ENCODE measurements at regions not wholly inside any gene's neighbourhood (a gene's known extent, or its start where the extent isn't known, plus 50 kb on each side); places are given as distances from the start of the nearest gene placed in this dataset.

GRCh38 chr5:53367727-53368126, 112.7 kb upstream of the FST start:
- H3K36me3 ChIP-seq, result no peaks in the 10 kb centered on the region
- 91 to 100% (median 92%) methylated on average over 1 of the region's 1 CpG for WGBS, 3 donors
- intact Hi-C loops (cut with DNase I), result no loop called here
- H3K27ac ChIP-seq, result no peak overlapping the region
- H3K9me3 ChIP-seq, result no peaks in the 10 kb centered on the region
- H3K4me1 ChIP-seq (ENCODE audit: insufficient read depth), result no peaks in the 10 kb centered on the region
- H3K4me3 ChIP-seq, result no peak overlapping the region
- TF ChIP-seq CTCF (IDR thresholded peaks at IDR 0.05), result no peak
- no peak for DNase-seq
- H3K27me3 ChIP-seq, result no peaks in the 10 kb centered on the region

DNA sequence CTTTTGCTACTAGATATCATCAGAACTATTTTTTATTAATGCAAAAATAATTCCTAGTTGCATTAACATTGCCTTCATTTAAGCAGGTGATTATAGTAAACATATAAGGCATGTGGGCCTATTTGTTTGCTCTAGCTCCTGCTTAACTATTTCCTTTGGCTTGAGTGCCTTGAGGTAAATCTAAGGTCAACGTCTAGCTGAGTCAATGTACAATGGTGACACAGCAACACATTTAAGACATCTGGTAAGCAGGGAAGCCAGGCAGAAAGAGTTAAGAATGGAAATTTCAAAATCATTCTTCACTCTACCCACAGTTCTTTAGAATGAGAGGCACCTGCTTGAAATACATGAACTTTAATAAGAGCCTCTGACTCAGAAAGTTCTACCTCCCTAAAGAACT, 111.9 kb upstream of the FST start:
- no peak for DNase-seq
- Histone ChIP-seq H3K4me3 (no peak overlapping the region), H3K4me1 (ENCODE audit: insufficient read depth) (no peaks in the 10 kb centered on the region), H3K36me3 (no peaks in the 10 kb centered on the region), H3K9me3 (no peaks in the 10 kb centered on the region), H3K27ac (no peak overlapping the region), H3K27me3 (no peaks in the 10 kb centered on the region)
- WGBS, 3 donors, result 54 to 69% (median 63%) methylated on average over 1 of the region's 1 CpG
- intact Hi-C loops (cut with DNase I), result no loop called here
- no peak for TF ChIP-seq CTCF (IDR thresholded peaks at IDR 0.05)
- no peak for TF ChIP-seq EP300 (IDR thresholded peaks at IDR 0.05)

DNA sequence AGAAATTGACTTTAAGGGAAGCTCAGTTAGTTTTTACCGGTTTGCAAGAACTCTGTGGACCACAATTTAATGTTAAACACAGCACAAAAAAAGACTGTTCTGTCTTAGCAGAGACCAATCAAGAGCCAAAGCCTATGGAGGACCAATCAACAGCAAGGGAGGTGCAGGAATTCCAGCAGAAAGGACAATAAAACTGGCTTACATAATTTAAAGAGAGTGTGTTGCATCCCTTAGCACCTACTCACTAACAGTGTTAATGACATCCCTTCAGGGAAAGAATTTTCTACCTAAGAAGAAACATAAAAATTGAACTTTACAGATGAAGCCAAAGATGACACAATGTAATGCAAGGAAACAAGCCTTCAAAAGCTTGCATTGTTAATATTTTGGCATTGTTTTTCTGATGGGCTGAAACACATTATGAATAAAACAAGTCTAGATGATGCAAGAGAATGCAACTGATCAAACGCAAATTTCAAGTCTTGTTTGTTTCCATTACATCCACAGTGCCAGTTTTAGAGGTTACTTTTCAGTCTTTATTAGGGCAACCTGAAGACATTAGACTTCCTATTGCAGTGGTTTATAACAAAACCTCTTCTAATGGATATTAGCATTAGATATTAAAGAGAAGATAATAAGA, 111.3 kb upstream of the FST start:
- Histone ChIP-seq H3K27ac (no peak overlapping the region), H3K27me3 (no peaks in the 10 kb centered on the region), H3K4me1 (ENCODE audit: insufficient read depth) (no peaks in the 10 kb centered on the region), H3K36me3 (no peaks in the 10 kb centered on the region), H3K4me3 (no peak overlapping the region), H3K9me3 (no peaks in the 10 kb centered on the region)
- TF ChIP-seq EP300 (IDR thresholded peaks at IDR 0.05), result no peak
- TF ChIP-seq POLR2A (IDR thresholded peaks at IDR 0.05), result no peak
- TF ChIP-seq CTCF (IDR thresholded peaks at IDR 0.05), result no peak
- DNase-seq, result no peak
- intact Hi-C loops (cut with DNase I), result no loop called here
- WGBS, 3 donors, result 78 to 86% (median 81%) methylated on average over 2 of the region's 2 CpGs

DNA sequence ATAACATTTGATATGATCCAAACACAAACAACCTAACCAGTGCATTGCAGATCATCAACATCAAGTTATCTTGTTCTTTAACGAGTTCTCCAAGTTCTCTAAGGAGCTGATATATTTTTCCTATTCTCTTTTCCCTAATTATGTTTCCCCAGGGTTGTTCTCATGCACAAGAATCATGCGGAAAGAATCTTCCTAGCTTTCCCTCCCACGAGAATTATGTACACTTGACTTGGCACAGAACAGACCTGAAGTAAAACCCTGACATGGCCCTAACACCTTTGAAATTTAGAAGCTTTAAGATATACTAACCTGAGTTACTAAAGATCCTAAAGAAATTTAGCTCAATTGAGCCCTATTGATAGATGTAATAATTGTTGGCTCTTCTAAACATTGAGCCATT, 110.7 kb upstream of the FST start:
- TF ChIP-seq POLR2A (IDR thresholded peaks at IDR 0.05), result no peak
- no peak for TF ChIP-seq EP300 (IDR thresholded peaks at IDR 0.05)
- no peak for TF ChIP-seq CTCF (IDR thresholded peaks at IDR 0.05)
- H3K4me3 ChIP-seq, result no peak overlapping the region
- intact Hi-C loops (cut with DNase I), result no loop called here
- WGBS, 3 donors, result 24 to 33% (median 27%) methylated on average over 3 of the region's 3 CpGs
- no peak overlapping the region for H3K27ac ChIP-seq
- H3K36me3 ChIP-seq, result no peaks in the 10 kb centered on the region
- no peaks in the 10 kb centered on the region for H3K4me1 ChIP-seq (ENCODE audit: insufficient read depth)
- no peak for DNase-seq
- no peaks in the 10 kb centered on the region for H3K27me3 ChIP-seq
- H3K9me3 ChIP-seq, result no peaks in the 10 kb centered on the region
